ENCODE measurements at regions not wholly inside any gene's neighbourhood (a gene's known extent, or its start where the extent isn't known, plus 50 kb on each side); places are given as distances from the start of the nearest gene placed in this dataset.

DNA sequence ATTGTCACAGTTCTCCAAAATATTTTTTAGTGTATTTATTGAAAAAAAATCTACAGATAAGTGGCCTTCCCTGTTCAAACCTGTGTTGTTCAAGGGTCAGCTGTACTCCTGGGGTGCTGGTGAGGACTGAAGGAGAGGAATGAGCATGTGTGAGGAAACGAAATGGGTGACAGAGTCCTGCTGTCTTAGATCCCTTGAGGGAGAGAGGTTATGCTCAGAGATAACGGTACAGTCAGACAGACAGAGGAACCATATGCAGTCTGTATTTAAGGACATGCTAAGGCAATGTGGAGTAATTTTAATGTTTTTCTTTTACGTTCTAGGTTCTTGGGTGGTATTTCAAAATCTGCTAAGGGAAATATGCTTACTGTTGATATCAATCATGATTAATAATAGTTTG, 352.9 kb upstream of the RGS6 start:
- TF ChIP-seq, protein P1, sequence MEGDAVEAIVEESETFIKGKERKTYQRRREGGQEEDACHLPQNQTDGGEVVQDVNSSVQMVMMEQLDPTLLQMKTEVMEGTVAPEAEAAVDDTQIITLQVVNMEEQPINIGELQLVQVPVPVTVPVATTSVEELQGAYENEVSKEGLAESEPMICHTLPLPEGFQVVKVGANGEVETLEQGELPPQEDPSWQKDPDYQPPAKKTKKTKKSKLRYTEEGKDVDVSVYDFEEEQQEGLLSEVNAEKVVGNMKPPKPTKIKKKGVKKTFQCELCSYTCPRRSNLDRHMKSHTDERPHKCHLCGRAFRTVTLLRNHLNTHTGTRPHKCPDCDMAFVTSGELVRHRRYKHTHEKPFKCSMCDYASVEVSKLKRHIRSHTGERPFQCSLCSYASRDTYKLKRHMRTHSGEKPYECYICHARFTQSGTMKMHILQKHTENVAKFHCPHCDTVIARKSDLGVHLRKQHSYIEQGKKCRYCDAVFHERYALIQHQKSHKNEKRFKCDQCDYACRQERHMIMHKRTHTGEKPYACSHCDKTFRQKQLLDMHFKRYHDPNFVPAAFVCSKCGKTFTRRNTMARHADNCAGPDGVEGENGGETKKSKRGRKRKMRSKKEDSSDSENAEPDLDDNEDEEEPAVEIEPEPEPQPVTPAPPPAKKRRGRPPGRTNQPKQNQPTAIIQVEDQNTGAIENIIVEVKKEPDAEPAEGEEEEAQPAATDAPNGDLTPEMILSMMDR (IDR thresholded peaks at IDR 0.05) = no peak
- TF ChIP-seq POLR2AphosphoS5 (IDR thresholded peaks at IDR 0.05) = no peak
